ENCODE measurements at regions not wholly inside any gene's neighbourhood (a gene's known extent, or its start where the extent isn't known, plus 50 kb on each side); places are given as distances from the start of the nearest gene placed in this dataset.
A peak's percentile ranks its signal among the peaks of the same experiment; 100 is the strongest.

GRCh38 chr3:109707617-109708016 lies 370.3 kb upstream of the DPPA4 start:
- CTCF ChIA-PET = interaction anchor here in 1 of 2 donors (1.0 kb wide), 1 partner anchor 28 kb away, joined by 3 read pairs; no protein-coding TSS in a partner anchor
- Mint-ChIP-seq H3K4me1 (peaks cover 0 to 2% (median 0%) of the 10 kb centered on the region in 3 donors), H3K9me3 (peaks cover 0 to 5% (median 3%) of the 10 kb centered on the region in 3 donors), H3K4me3 (no peak overlapping the region), H3K27me3 (peaks cover 2 to 6% of the 10 kb centered on the region in 2 donors), H3K36me3 (peaks cover 8% of the 10 kb centered on the region), H3K27ac (no peak overlapping the region)
- DNase-seq (no peak), ATAC-seq (replicated peaks in 1 of 4) (no peak)
- Histone ChIP-seq H3K27me3 (replicated peaks in 1 of 2; ENCODE audit: control insufficient read depth in 2 of 2, extremely low read depth in 1 of 2, insufficient read depth in 2 of 2, low read length in 1 of 2) (no peaks in the 10 kb centered on the region), H3K36me3 (ENCODE audit: control insufficient read depth in 2 of 2, extremely low read depth in 1 of 2, insufficient read depth in 1 of 2, low read length in 1 of 2) (no peaks in the 10 kb centered on the region), H3K9me3 (no peaks in the 10 kb centered on the region), H3K27ac (ENCODE audit: low read length) (no peak overlapping the region), H3K4me3 (ENCODE audit: control insufficient read depth in 1 of 2, extremely low read depth in 1 of 2, low read length in 1 of 2) (no peak overlapping the region), H3K4me1 (ENCODE audit: control insufficient read depth in 1 of 2, extremely low read depth in 1 of 2, insufficient read depth in 2 of 2, low read length in 2 of 2) (no peaks in the 10 kb centered on the region)
- POLR2A ChIA-PET = no interaction called here
- WGBS (ENCODE audit: insufficient coverage) = 53% methylated on average over 2 of the region's 2 CpGs

GRCh38 chr3:109713288-109713687 lies 375.9 kb upstream of the DPPA4 start:
- Histone ChIP-seq H3K9me3 (no peaks in the 10 kb centered on the region), H3K4me1 (ENCODE audit: control insufficient read depth in 1 of 2, extremely low read depth in 1 of 2, insufficient read depth in 2 of 2, low read length in 2 of 2) (no peaks in the 10 kb centered on the region), H3K27me3 (replicated peaks in 1 of 2; ENCODE audit: control insufficient read depth in 2 of 2, extremely low read depth in 1 of 2, insufficient read depth in 2 of 2, low read length in 1 of 2) (peaks cover 0 to 3% of the 10 kb centered on the region in 2 experiments), H3K27ac (ENCODE audit: low read length) (no peak overlapping the region), H3K4me3 (ENCODE audit: control insufficient read depth in 1 of 2, extremely low read depth in 1 of 2, low read length in 1 of 2) (no peak overlapping the region), H3K36me3 (ENCODE audit: control insufficient read depth in 2 of 2, extremely low read depth in 1 of 2, insufficient read depth in 1 of 2, low read length in 1 of 2) (no peaks in the 10 kb centered on the region)
- H3K9me3 Mint-ChIP-seq = no peaks in the 10 kb centered on the region
- peaks cover 8% of the 10 kb centered on the region for H3K36me3 Mint-ChIP-seq
- H3K27ac Mint-ChIP-seq = no peak overlapping the region
- no peak for ATAC-seq (replicated peaks in 1 of 4)
- H3K4me3 Mint-ChIP-seq = no peak overlapping the region
- WGBS (ENCODE audit: insufficient coverage) = no CpG with 5 or more reads among the region's 2 CpGs
- POLR2A ChIA-PET = interaction anchor here in 1 of 2 donors (0.6 to 0.7 kb wide), 2 partner anchors 26 to 807 kb away, joined by 3 to 4 read pairs; no protein-coding TSS in a partner anchor
- CTCF ChIA-PET = no interaction called here
- peaks cover 6 to 10% of the 10 kb centered on the region in 2 donors for H3K27me3 Mint-ChIP-seq
- DNase-seq = no peak
- H3K4me1 Mint-ChIP-seq = no peaks in the 10 kb centered on the region

GRCh38 chr3:109715707-109716106 lies 378.4 kb upstream of the DPPA4 start:
- Mint-ChIP-seq H3K27ac (no peak overlapping the region), H3K4me1 (no peaks in the 10 kb centered on the region), H3K9me3 (no peaks in the 10 kb centered on the region), H3K36me3 (peaks cover under 1% of the 10 kb centered on the region), H3K27me3 (peaks cover 4 to 6% of the 10 kb centered on the region in 2 donors), H3K4me3 (no peak overlapping the region)
- no peak for ATAC-seq (replicated peaks in 1 of 4)
- POLR2A ChIA-PET = no interaction called here
- CTCF ChIA-PET = interaction anchor here in 1 of 2 donors (0.5 kb wide), 1 partner anchor 25 kb away, joined by 3 read pairs; no protein-coding TSS in a partner anchor
- WGBS (ENCODE audit: insufficient coverage) = no CpG with 5 or more reads among the region's 3 CpGs
- Histone ChIP-seq H3K36me3 (ENCODE audit: control insufficient read depth in 2 of 2, extremely low read depth in 1 of 2, insufficient read depth in 1 of 2, low read length in 1 of 2) (no peaks in the 10 kb centered on the region), H3K4me3 (ENCODE audit: control insufficient read depth in 1 of 2, extremely low read depth in 1 of 2, low read length in 1 of 2) (no peak overlapping the region), H3K27me3 (replicated peaks in 1 of 2; ENCODE audit: control insufficient read depth in 2 of 2, extremely low read depth in 1 of 2, insufficient read depth in 2 of 2, low read length in 1 of 2) (peaks cover 0 to 3% of the 10 kb centered on the region in 2 experiments), H3K27ac (ENCODE audit: low read length) (no peak overlapping the region), H3K9me3 (no peaks in the 10 kb centered on the region), H3K4me1 (ENCODE audit: control insufficient read depth in 1 of 2, extremely low read depth in 1 of 2, insufficient read depth in 2 of 2, low read length in 2 of 2) (no peaks in the 10 kb centered on the region)
- DNase-seq = no peak

GRCh38 chr3:109718850-109719249 lies 381.5 kb upstream of the DPPA4 start:
- H3K4me3 ChIP-seq (ENCODE audit: control insufficient read depth in 1 of 2, extremely low read depth in 1 of 2, low read length in 1 of 2) = no peak overlapping the region
- ATAC-seq (replicated peaks in 1 of 4) = no peak
- CTCF ChIA-PET = no interaction called here
- peaks cover 0 to 3% of the 10 kb centered on the region in 2 experiments for H3K27me3 ChIP-seq (replicated peaks in 1 of 2; ENCODE audit: control insufficient read depth in 2 of 2, extremely low read depth in 1 of 2, insufficient read depth in 2 of 2, low read length in 1 of 2)
- no peaks in the 10 kb centered on the region for H3K36me3 Mint-ChIP-seq
- no peaks in the 10 kb centered on the region for H3K4me1 ChIP-seq (ENCODE audit: control insufficient read depth in 1 of 2, extremely low read depth in 1 of 2, insufficient read depth in 2 of 2, low read length in 2 of 2)
- DNase-seq = no peak
- 64% methylated on average over 3 of the region's 4 CpGs for WGBS (ENCODE audit: insufficient coverage)
- no peak overlapping the region for H3K4me3 Mint-ChIP-seq
- no peaks in the 10 kb centered on the region for H3K36me3 ChIP-seq (ENCODE audit: control insufficient read depth in 2 of 2, extremely low read depth in 1 of 2, insufficient read depth in 1 of 2, low read length in 1 of 2)
- H3K27ac ChIP-seq (ENCODE audit: low read length) = no peak overlapping the region
- H3K27me3 Mint-ChIP-seq = peaks cover 4 to 6% of the 10 kb centered on the region in 2 donors
- H3K9me3 ChIP-seq = no peaks in the 10 kb centered on the region
- POLR2A ChIA-PET = no interaction called here
- H3K4me1 Mint-ChIP-seq = no peaks in the 10 kb centered on the region
- no peaks in the 10 kb centered on the region for H3K9me3 Mint-ChIP-seq
- H3K27ac Mint-ChIP-seq = no peak overlapping the region

- Mint-ChIP-seq H3K36me3 (peaks cover 6% of the 10 kb centered on the region), H3K4me1 (peaks cover 0 to 17% (median 11%) of the 10 kb centered on the region in 3 donors), H3K27me3 (peaks cover 0 to 3% of the 10 kb centered on the region in 2 donors), H3K4me3 (no peak overlapping the region), H3K27ac (no peak overlapping the region), H3K9me3 (no peaks in the 10 kb centered on the region)
- Histone ChIP-seq H3K9me3 (no peaks in the 10 kb centered on the region), H3K36me3 (ENCODE audit: control insufficient read depth in 2 of 2, extremely low read depth in 1 of 2, insufficient read depth in 1 of 2, low read length in 1 of 2) (no peaks in the 10 kb centered on the region), H3K27me3 (replicated peaks in 1 of 2; ENCODE audit: control insufficient read depth in 2 of 2, extremely low read depth in 1 of 2, insufficient read depth in 2 of 2, low read length in 1 of 2) (no peaks in the 10 kb centered on the region), H3K4me1 (ENCODE audit: control insufficient read depth in 1 of 2, extremely low read depth in 1 of 2, insufficient read depth in 2 of 2, low read length in 2 of 2) (no peaks in the 10 kb centered on the region), H3K27ac (ENCODE audit: low read length) (no peak overlapping the region), H3K4me3 (ENCODE audit: control insufficient read depth in 1 of 2, extremely low read depth in 1 of 2, low read length in 1 of 2) (no peak overlapping the region)
- DNase-seq (no peak), ATAC-seq (replicated peaks in 1 of 4) (no peak)
- WGBS (ENCODE audit: insufficient coverage) = no CpG with 5 or more reads among the region's 1 CpG
- ChIA-PET POLR2A (no interaction called here), CTCF (interaction anchor here (0.9 to 2.7 kb wide), 2 partner anchors 586 to 784 kb away, joined by 3 to 11 read pairs; no protein-coding TSS in a partner anchor)
Measured at GRCh38 chr3:109728861-109729494, 391.6 kb upstream of the DPPA4 start.

GRCh38 chr3:109731639-109732473 lies 394.5 kb upstream of the DPPA4 start:
- Histone ChIP-seq H3K27ac (ENCODE audit: low read length) (no peak overlapping the region), H3K4me1 (ENCODE audit: control insufficient read depth in 1 of 2, extremely low read depth in 1 of 2, insufficient read depth in 2 of 2, low read length in 2 of 2) (no peaks in the 10 kb centered on the region), H3K27me3 (replicated peaks in 1 of 2; ENCODE audit: control insufficient read depth in 2 of 2, extremely low read depth in 1 of 2, insufficient read depth in 2 of 2, low read length in 1 of 2) (no peaks in the 10 kb centered on the region), H3K36me3 (ENCODE audit: control insufficient read depth in 2 of 2, extremely low read depth in 1 of 2, insufficient read depth in 1 of 2, low read length in 1 of 2) (no peaks in the 10 kb centered on the region), H3K9me3 (no peaks in the 10 kb centered on the region), H3K4me3 (ENCODE audit: control insufficient read depth in 1 of 2, extremely low read depth in 1 of 2, low read length in 1 of 2) (no peak overlapping the region)
- Mint-ChIP-seq H3K27ac (no peak overlapping the region), H3K4me1 (peaks cover 5 to 17% (median 11%) of the 10 kb centered on the region in 3 donors), H3K36me3 (peaks cover 13% of the 10 kb centered on the region), H3K27me3 (no peaks in the 10 kb centered on the region), H3K4me3 (no peak overlapping the region), H3K9me3 (peaks cover 0 to 11% (median 6%) of the 10 kb centered on the region in 3 donors)
- POLR2A ChIA-PET = no interaction called here
- no CpG with 5 or more reads among the region's 6 CpGs for WGBS (ENCODE audit: insufficient coverage)
- DNase-seq = peak in 34 of 35 experiments; percentile 8 to 80 (median 36)
- CTCF ChIA-PET = interaction anchor here in 1 of 2 donors (0.5 to 1.0 kb wide), 4 partner anchors 55 to 584 kb away, joined by 3 to 6 read pairs (median 3); no protein-coding TSS in a partner anchor
- ATAC-seq (replicated peaks in 1 of 4) = peak; percentile 79 to 94 (median 81)
